ENCODE measurements at regions not wholly inside any gene's neighbourhood (a gene's known extent, or its start where the extent isn't known, plus 50 kb on each side); places are given as distances from the start of the nearest gene placed in this dataset.

- no peak overlapping the region for H3K27ac ChIP-seq (ENCODE audit: low read length)
- H3K4me2 ChIP-seq (ENCODE audit: low read length) = no peak overlapping the region
- H3K27me3 ChIP-seq (ENCODE audit: insufficient read depth, low read depth, low read length) = no peaks in the 10 kb centered on the region
- TF ChIP-seq, protein P1, sequence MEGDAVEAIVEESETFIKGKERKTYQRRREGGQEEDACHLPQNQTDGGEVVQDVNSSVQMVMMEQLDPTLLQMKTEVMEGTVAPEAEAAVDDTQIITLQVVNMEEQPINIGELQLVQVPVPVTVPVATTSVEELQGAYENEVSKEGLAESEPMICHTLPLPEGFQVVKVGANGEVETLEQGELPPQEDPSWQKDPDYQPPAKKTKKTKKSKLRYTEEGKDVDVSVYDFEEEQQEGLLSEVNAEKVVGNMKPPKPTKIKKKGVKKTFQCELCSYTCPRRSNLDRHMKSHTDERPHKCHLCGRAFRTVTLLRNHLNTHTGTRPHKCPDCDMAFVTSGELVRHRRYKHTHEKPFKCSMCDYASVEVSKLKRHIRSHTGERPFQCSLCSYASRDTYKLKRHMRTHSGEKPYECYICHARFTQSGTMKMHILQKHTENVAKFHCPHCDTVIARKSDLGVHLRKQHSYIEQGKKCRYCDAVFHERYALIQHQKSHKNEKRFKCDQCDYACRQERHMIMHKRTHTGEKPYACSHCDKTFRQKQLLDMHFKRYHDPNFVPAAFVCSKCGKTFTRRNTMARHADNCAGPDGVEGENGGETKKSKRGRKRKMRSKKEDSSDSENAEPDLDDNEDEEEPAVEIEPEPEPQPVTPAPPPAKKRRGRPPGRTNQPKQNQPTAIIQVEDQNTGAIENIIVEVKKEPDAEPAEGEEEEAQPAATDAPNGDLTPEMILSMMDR (IDR thresholded peaks at IDR 0.05; ENCODE audit: poor library complexity, severe bottlenecking) = no peak
- TF ChIP-seq POLR2AphosphoS5 (IDR thresholded peaks at IDR 0.05) (no peak), REST (IDR thresholded peaks at IDR 0.05; ENCODE audit: borderline replicate concordance) (no peak), TAF1 (IDR thresholded peaks at IDR 0.05; ENCODE audit: low read depth) (no peak), EP300 (conservative IDR thresholded peaks at IDR 0.05; ENCODE audit: poor library complexity, severe bottlenecking) (no peak), MXI1 (conservative IDR thresholded peaks at IDR 0.05; ENCODE audit: poor library complexity, severe bottlenecking) (no peak), EZH2 (IDR thresholded peaks at IDR 0.05; ENCODE audit: borderline replicate concordance, insufficient read depth, low read length, poor library complexity, severe bottlenecking) (no peak), SMC3 (conservative IDR thresholded peaks at IDR 0.05; ENCODE audit: poor library complexity) (no peak), RAD21 (conservative IDR thresholded peaks at IDR 0.05) (no peak)
- H3K79me2 ChIP-seq (replicated peaks; ENCODE audit: insufficient read depth, low read length) = no peaks in the 10 kb centered on the region
- no peak overlapping the region for H3K4me3 ChIP-seq (ENCODE audit: low read length)
- no peaks in the 10 kb centered on the region for H3F3A ChIP-seq (ENCODE audit: insufficient read depth, low read length, poor library complexity, severe bottlenecking)
- H3K9ac ChIP-seq (ENCODE audit: low read length) = no peak overlapping the region
- no peak overlapping the region for H2AFZ ChIP-seq (ENCODE audit: low read depth, low read length)
- no peaks in the 10 kb centered on the region for H4K20me1 ChIP-seq (ENCODE audit: insufficient read depth)
- no peaks in the 10 kb centered on the region for H3K9me3 ChIP-seq (ENCODE audit: low read length)
- no peaks in the 10 kb centered on the region for H3K9me2 ChIP-seq (ENCODE audit: insufficient read depth, low read length)
- H3K36me3 ChIP-seq (ENCODE audit: insufficient read depth, low read length) = no peaks in the 10 kb centered on the region
Observed at GRCh38 chr1:116821763-116822162, 67.5 kb downstream of the CD2 start.

DNA sequence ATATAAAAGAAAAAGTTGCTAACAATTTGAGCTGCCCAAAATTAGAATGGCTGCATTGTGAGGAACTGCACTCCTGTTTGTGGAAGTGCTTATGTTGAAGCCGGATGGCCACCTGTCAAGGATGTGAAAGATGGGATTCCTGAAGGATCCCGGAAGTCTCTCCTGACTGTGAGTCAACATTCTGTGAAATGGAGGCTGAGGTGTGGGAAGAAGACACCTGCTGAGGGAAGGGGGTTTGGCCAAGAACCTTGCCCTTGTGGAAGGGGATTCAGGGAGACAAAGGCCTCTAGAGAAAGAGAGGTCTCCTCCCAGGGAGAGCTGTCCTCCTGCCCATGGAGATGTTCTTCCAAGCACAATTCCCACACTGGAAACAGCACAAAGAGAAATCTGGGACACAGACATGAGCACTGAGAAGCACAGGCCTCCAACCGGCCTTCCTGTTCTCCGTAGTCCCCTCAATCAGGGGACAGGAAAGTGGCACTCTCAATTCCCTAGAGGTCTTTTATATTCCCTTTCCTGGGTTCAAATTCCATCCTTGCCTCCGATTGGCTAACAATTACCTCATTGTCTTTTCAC is 70.5 kb downstream of the CD2 start:
- Histone ChIP-seq H3K27me3 (ENCODE audit: insufficient read depth, low read depth, low read length) (no peaks in the 10 kb centered on the region), H3K9ac (ENCODE audit: low read length) (peak overlapping the region; percentile 47), H3K27ac (ENCODE audit: low read length) (peak overlapping the region; percentile 78), H4K20me1 (ENCODE audit: insufficient read depth) (no peaks in the 10 kb centered on the region), H3K79me2 (replicated peaks; ENCODE audit: insufficient read depth, low read length) (no peaks in the 10 kb centered on the region), H3F3A (ENCODE audit: insufficient read depth, low read length, poor library complexity, severe bottlenecking) (no peaks in the 10 kb centered on the region), H3K9me2 (ENCODE audit: insufficient read depth, low read length) (no peaks in the 10 kb centered on the region), H3K9me3 (ENCODE audit: low read length) (no peaks in the 10 kb centered on the region), H3K4me3 (ENCODE audit: low read length) (no peak overlapping the region), H3K4me2 (ENCODE audit: low read length) (no peak overlapping the region), H3K36me3 (ENCODE audit: insufficient read depth, low read length) (no peaks in the 10 kb centered on the region), H2AFZ (ENCODE audit: low read depth, low read length) (no peak overlapping the region)
- TF ChIP-seq EZH2 (IDR thresholded peaks at IDR 0.05; ENCODE audit: borderline replicate concordance, insufficient read depth, low read length, poor library complexity, severe bottlenecking) (no peak), POLR2AphosphoS5 (IDR thresholded peaks at IDR 0.05) (no peak), RAD21 (conservative IDR thresholded peaks at IDR 0.05) (no peak), REST (IDR thresholded peaks at IDR 0.05; ENCODE audit: borderline replicate concordance) (no peak), TAF1 (IDR thresholded peaks at IDR 0.05; ENCODE audit: low read depth) (no peak), EP300 (conservative IDR thresholded peaks at IDR 0.05; ENCODE audit: poor library complexity, severe bottlenecking) (no peak), MXI1 (conservative IDR thresholded peaks at IDR 0.05; ENCODE audit: poor library complexity, severe bottlenecking) (no peak)

Data from neural cell (in vitro differentiated cells).